ENCODE measurements at regions not wholly inside any gene's neighbourhood (a gene's known extent, or its start where the extent isn't known, plus 50 kb on each side); places are given as distances from the start of the nearest gene placed in this dataset.
A peak's percentile ranks its signal among the peaks of the same experiment; 100 is the strongest.

- TF ChIP-seq EZH2 (IDR thresholded peaks at IDR 0.05; ENCODE audit: insufficient read depth, poor library complexity, severe bottlenecking) (no peak), EZH2phosphoT487 (IDR thresholded peaks at IDR 0.05; ENCODE audit: insufficient read depth, low read depth) (peak; percentile 83; the same call in 1 of the 2 replicates)
Observed at GRCh38 chr18:11324956-11325882, 175.8 kb upstream of the PIEZO2 start.

All from GM23248 (cell line).